ENCODE measurements at regions not wholly inside any gene's neighbourhood (a gene's known extent, or its start where the extent isn't known, plus 50 kb on each side); places are given as distances from the start of the nearest gene placed in this dataset.

- TF ChIP-seq, protein P1, sequence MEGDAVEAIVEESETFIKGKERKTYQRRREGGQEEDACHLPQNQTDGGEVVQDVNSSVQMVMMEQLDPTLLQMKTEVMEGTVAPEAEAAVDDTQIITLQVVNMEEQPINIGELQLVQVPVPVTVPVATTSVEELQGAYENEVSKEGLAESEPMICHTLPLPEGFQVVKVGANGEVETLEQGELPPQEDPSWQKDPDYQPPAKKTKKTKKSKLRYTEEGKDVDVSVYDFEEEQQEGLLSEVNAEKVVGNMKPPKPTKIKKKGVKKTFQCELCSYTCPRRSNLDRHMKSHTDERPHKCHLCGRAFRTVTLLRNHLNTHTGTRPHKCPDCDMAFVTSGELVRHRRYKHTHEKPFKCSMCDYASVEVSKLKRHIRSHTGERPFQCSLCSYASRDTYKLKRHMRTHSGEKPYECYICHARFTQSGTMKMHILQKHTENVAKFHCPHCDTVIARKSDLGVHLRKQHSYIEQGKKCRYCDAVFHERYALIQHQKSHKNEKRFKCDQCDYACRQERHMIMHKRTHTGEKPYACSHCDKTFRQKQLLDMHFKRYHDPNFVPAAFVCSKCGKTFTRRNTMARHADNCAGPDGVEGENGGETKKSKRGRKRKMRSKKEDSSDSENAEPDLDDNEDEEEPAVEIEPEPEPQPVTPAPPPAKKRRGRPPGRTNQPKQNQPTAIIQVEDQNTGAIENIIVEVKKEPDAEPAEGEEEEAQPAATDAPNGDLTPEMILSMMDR (IDR thresholded peaks at IDR 0.05), result no peak
- TF ChIP-seq POLR2AphosphoS5 (IDR thresholded peaks at IDR 0.05) (no peak), POLR2A (IDR thresholded peaks at IDR 0.05; ENCODE audit: low read depth) (no peak)
Measured at GRCh38 chr1:13981142-13981541, 281.2 kb downstream of the PRDM2 start.
